Breast epithelium (tissue), 4 donors: ENCODE measurements at regions not wholly inside any gene's neighbourhood (a gene's known extent, or its start where the extent isn't known, plus 50 kb on each side); places are given as distances from the start of the nearest gene placed in this dataset.

Experiments
- DNase-seq, 2 donors: peaks; one replicate each; pipeline ENCODE4 v3.0.0-alpha.2; 2019; ENCODE audit warnings: low spot score in 2 of 2
- H3K27ac ChIP-seq, 2 donors: fragments of 200-600 bp; sonication (generic) in 1 of 2; one replicate each; pipeline ENCODE4 v1.5.1; 2016 to 2019; ENCODE audit warnings: mild to moderate bottlenecking in 1 of 2
- H3K27me3 ChIP-seq, 2 donors: fragments of 200-600 bp; sonication (generic) in 1 of 2; one replicate each; pipeline versions ENCODE4 v1.5.1 to v1.6.0; 2017 to 2019; ENCODE audit warnings: control low read depth in 1 of 2, mild to moderate bottlenecking in 1 of 2
- H3K36me3 ChIP-seq: fragments of 200-600 bp; one replicate; pipeline ENCODE4 v1.5.1; 2019
- H3K4me1 ChIP-seq, 2 donors: fragments of 200-600 bp; sonication (generic); one replicate each; pipeline ENCODE4 v1.5.1; 2016 to 2019; ENCODE audit warnings: control low read depth in 1 of 2
- H3K4me3 ChIP-seq, 3 donors: fragments of 200-600 bp; sonication (generic); 1 replicate in 2 of 3; 2 replicates in 1 of 3; pipeline ENCODE4 v1.5.1; 2016 to 2019; ENCODE audit warnings: mild to moderate bottlenecking in 3 of 3, moderate library complexity in 2 of 3
- H3K9me3 ChIP-seq, 2 donors: fragments of 200-600 bp; sonication (generic) in 1 of 2; one replicate each; pipeline ENCODE4 v1.5.1; 2016 to 2019; ENCODE audit warnings: control low read depth in 1 of 2
- POLR2A ChIP-seq: fragments of 450-650 bp; IDR thresholded peaks from one replicate; pipeline ENCODE4 v1.6.1; 2016; ENCODE audit warnings: antibody characterized with exemption, mild to moderate bottlenecking, moderate library complexity
- POLR2AphosphoS5 ChIP-seq, 3 donors: sonication (generic); formaldehyde crosslinking; IDR thresholded peaks; one replicate each; pipeline ENCODE4 v1.6.1; 2017; ENCODE audit warnings: antibody characterized with exemption in 3 of 3
- intact Hi-C: fragments of 100-400 bp; cut with DNase I; formaldehyde crosslinking; loops from one replicate; pipeline ENCODE4 v1.15.1; 2023; ENCODE audit warnings: low total_unique reads
- TF ChIP-seq, protein P1 (sequence below), 3 donors: fragments of 450-650 bp; IDR thresholded peaks; one replicate each; pipeline ENCODE4 v1.5.1; 2016 to 2017; ENCODE audit warnings: antibody characterized with exemption in 3 of 3, mild to moderate bottlenecking in 3 of 3, moderate library complexity in 3 of 3

DNA sequence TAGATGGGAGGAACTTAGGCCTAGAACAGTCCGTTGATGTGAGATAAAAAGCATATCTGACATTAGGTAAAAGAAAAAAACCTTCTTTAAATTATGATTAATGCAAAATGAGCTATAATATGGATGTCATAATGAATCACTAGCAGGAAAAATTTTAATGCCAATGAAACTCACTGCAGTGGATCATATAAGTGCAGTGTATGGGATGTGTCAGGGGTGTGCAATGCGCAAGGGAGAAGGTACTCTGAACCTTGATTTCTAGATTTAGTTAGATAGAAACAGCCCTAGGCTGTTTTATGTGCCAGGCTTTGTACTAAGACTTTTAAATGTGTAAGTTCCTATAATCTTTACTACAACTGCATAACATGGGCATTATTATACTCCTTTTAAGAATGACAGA lies 50.4 kb upstream of the NXPH2 start:
- no peaks in the 10 kb centered on the region for H3K9me3 ChIP-seq
- no peak for DNase-seq
- no peak overlapping the region for H3K4me3 ChIP-seq
- H3K27me3 ChIP-seq = no peaks in the 10 kb centered on the region
- intact Hi-C loops = no loop called here
- H3K4me1 ChIP-seq = no peaks in the 10 kb centered on the region
- H3K27ac ChIP-seq = no peak overlapping the region
- H3K36me3 ChIP-seq = no peaks in the 10 kb centered on the region
- TF ChIP-seq, protein P1, sequence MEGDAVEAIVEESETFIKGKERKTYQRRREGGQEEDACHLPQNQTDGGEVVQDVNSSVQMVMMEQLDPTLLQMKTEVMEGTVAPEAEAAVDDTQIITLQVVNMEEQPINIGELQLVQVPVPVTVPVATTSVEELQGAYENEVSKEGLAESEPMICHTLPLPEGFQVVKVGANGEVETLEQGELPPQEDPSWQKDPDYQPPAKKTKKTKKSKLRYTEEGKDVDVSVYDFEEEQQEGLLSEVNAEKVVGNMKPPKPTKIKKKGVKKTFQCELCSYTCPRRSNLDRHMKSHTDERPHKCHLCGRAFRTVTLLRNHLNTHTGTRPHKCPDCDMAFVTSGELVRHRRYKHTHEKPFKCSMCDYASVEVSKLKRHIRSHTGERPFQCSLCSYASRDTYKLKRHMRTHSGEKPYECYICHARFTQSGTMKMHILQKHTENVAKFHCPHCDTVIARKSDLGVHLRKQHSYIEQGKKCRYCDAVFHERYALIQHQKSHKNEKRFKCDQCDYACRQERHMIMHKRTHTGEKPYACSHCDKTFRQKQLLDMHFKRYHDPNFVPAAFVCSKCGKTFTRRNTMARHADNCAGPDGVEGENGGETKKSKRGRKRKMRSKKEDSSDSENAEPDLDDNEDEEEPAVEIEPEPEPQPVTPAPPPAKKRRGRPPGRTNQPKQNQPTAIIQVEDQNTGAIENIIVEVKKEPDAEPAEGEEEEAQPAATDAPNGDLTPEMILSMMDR (IDR thresholded peaks at IDR 0.05) = no peak
- TF ChIP-seq POLR2A (no peak), POLR2AphosphoS5 (IDR thresholded peaks at IDR 0.05) (no peak)
